Suprapubic skin (tissue), 4 donors: ENCODE measurements at regions not wholly inside any gene's neighbourhood (a gene's known extent, or its start where the extent isn't known, plus 50 kb on each side); places are given as distances from the start of the nearest gene placed in this dataset.

ENCODE experiments used
- DNase-seq, 2 donors: peaks; one replicate each; pipeline ENCODE4 v3.0.0-alpha.2; 2019; ENCODE audit warnings: low spot score in 2 of 2
- H3K27ac ChIP-seq: fragments of 200-600 bp; sonication (generic); one replicate; pipeline ENCODE4 v1.5.1; 2019
- H3K27me3 ChIP-seq: fragments of 200-600 bp; sonication (generic); one replicate; pipeline ENCODE4 v1.5.1; 2019
- H3K36me3 ChIP-seq: fragments of 200-600 bp; sonication (generic); one replicate; pipeline ENCODE4 v1.5.1; 2019
- H3K4me1 ChIP-seq: fragments of 200-600 bp; sonication (generic); one replicate; pipeline ENCODE4 v1.5.1; 2019
- H3K4me3 ChIP-seq: fragments of 200-600 bp; sonication (generic); one replicate; pipeline ENCODE4 v1.5.1; 2019; ENCODE audit warnings: mild to moderate bottlenecking
- H3K9me3 ChIP-seq: fragments of 200-600 bp; sonication (generic); one replicate; pipeline ENCODE4 v1.5.1; 2019
- CTCF ChIP-seq, 2 donors: fragments of 200-600 bp in 1 of 2; fragments of 450-650 bp in 1 of 2; sonication (generic) in 1 of 2; IDR thresholded peaks; one replicate each; pipeline ENCODE4 v1.5.1; 2016 to 2019; ENCODE audit warnings: antibody characterized with exemption in 2 of 2, mild to moderate bottlenecking in 1 of 2, moderate library complexity in 1 of 2
- EP300 ChIP-seq: sonication (generic); formaldehyde crosslinking; IDR thresholded peaks from one replicate; pipeline ENCODE4 v1.6.1; 2017; ENCODE audit warnings: antibody characterized with exemption
- POLR2A ChIP-seq, 2 donors: fragments of 450-650 bp; IDR thresholded peaks; one replicate each; pipeline ENCODE4 v1.6.1; 2017; ENCODE audit warnings: antibody characterized with exemption in 2 of 2, mild to moderate bottlenecking in 2 of 2, moderate library complexity in 2 of 2
- POLR2AphosphoS5 ChIP-seq, 3 donors: sonication (generic); formaldehyde crosslinking; IDR thresholded peaks; one replicate each; pipeline ENCODE4 v1.6.1; 2017; ENCODE audit warnings: antibody characterized with exemption in 3 of 3
- WGBS: methylation state at CpG from one replicate; pipeline ENCODE4 v1.1.5; 2018; 5-methylcytosine and 5-hydroxymethylcytosine counted together

- TF ChIP-seq POLR2AphosphoS5 (IDR thresholded peaks at IDR 0.05): no peak
- TF ChIP-seq POLR2A (IDR thresholded peaks at IDR 0.05): no peak
- TF ChIP-seq EP300: no peak
- no peak for TF ChIP-seq CTCF (IDR thresholded peaks at IDR 0.05)
- no peak overlapping the region for H3K4me3 ChIP-seq
- no peak for DNase-seq
- no peaks in the 10 kb centered on the region for H3K4me1 ChIP-seq
- H3K9me3 ChIP-seq: no peaks in the 10 kb centered on the region
- H3K36me3 ChIP-seq: no peaks in the 10 kb centered on the region
- no peaks in the 10 kb centered on the region for H3K27me3 ChIP-seq
- no peak overlapping the region for H3K27ac ChIP-seq
Observed at GRCh38 chr3:110806924-110807323, 264.7 kb upstream of the NECTIN3 start.

GRCh38 chr3:110808630-110809029 lies 263.0 kb upstream of the NECTIN3 start:
- no peak for DNase-seq
- Histone ChIP-seq H3K27me3 (no peaks in the 10 kb centered on the region), H3K27ac (no peak overlapping the region), H3K4me3 (no peak overlapping the region), H3K4me1 (no peaks in the 10 kb centered on the region), H3K36me3 (no peaks in the 10 kb centered on the region), H3K9me3 (no peaks in the 10 kb centered on the region)
- no peak for TF ChIP-seq POLR2A (IDR thresholded peaks at IDR 0.05)
- 37% methylated on average over 2 of the region's 2 CpGs for WGBS

GRCh38 chr3:110810356-110810755 lies 261.3 kb upstream of the NECTIN3 start:
- WGBS: 72% methylated on average over 1 of the region's 1 CpG
- Histone ChIP-seq H3K4me3 (no peak overlapping the region), H3K9me3 (no peaks in the 10 kb centered on the region), H3K4me1 (no peaks in the 10 kb centered on the region), H3K36me3 (no peaks in the 10 kb centered on the region), H3K27me3 (no peaks in the 10 kb centered on the region), H3K27ac (no peak overlapping the region)
- no peak for DNase-seq
- TF ChIP-seq CTCF (IDR thresholded peaks at IDR 0.05) (no peak), POLR2AphosphoS5 (IDR thresholded peaks at IDR 0.05) (no peak), EP300 (no peak)

GRCh38 chr3:110811050-110811449 lies 260.6 kb upstream of the NECTIN3 start:
- no peak overlapping the region for H3K27ac ChIP-seq
- no peaks in the 10 kb centered on the region for H3K36me3 ChIP-seq
- TF ChIP-seq POLR2A (IDR thresholded peaks at IDR 0.05) (no peak), POLR2AphosphoS5 (IDR thresholded peaks at IDR 0.05) (no peak), CTCF (IDR thresholded peaks at IDR 0.05) (no peak), EP300 (no peak)
- DNase-seq: no peak
- no peaks in the 10 kb centered on the region for H3K4me1 ChIP-seq
- H3K9me3 ChIP-seq: no peaks in the 10 kb centered on the region
- H3K4me3 ChIP-seq: no peak overlapping the region
- no peaks in the 10 kb centered on the region for H3K27me3 ChIP-seq

- Histone ChIP-seq H3K4me1 (no peaks in the 10 kb centered on the region), H3K27ac (no peak overlapping the region), H3K36me3 (no peaks in the 10 kb centered on the region), H3K4me3 (no peak overlapping the region), H3K9me3 (no peaks in the 10 kb centered on the region), H3K27me3 (no peaks in the 10 kb centered on the region)
- WGBS: 83% methylated on average over 2 of the region's 2 CpGs
- TF ChIP-seq CTCF (IDR thresholded peaks at IDR 0.05) (no peak), EP300 (no peak), POLR2A (IDR thresholded peaks at IDR 0.05) (no peak), POLR2AphosphoS5 (IDR thresholded peaks at IDR 0.05) (no peak)
- DNase-seq: no peak
Observed at GRCh38 chr3:110813541-110813940, 258.1 kb upstream of the NECTIN3 start.

- no peak overlapping the region for H3K27ac ChIP-seq
- no peaks in the 10 kb centered on the region for H3K27me3 ChIP-seq
- H3K9me3 ChIP-seq: no peaks in the 10 kb centered on the region
- no peaks in the 10 kb centered on the region for H3K36me3 ChIP-seq
- H3K4me1 ChIP-seq: no peaks in the 10 kb centered on the region
- no peak for DNase-seq
- no peak for TF ChIP-seq EP300
- no peak for TF ChIP-seq POLR2A (IDR thresholded peaks at IDR 0.05)
- no peak for TF ChIP-seq POLR2AphosphoS5 (IDR thresholded peaks at IDR 0.05)
- TF ChIP-seq CTCF (IDR thresholded peaks at IDR 0.05): no peak
- 77% methylated on average over 5 of the region's 5 CpGs for WGBS
- no peak overlapping the region for H3K4me3 ChIP-seq
Observed at GRCh38 chr3:110814170-110815007, 257.2 kb upstream of the NECTIN3 start.
